NB4 (cell line): ENCODE measurements at regions not wholly inside any gene's neighbourhood (a gene's known extent, or its start where the extent isn't known, plus 50 kb on each side); places are given as distances from the start of the nearest gene placed in this dataset.

Source experiments
- DNase-seq: peaks from one replicate; pipeline ENCODE4 v3.0.0; 2010; ENCODE audit warnings: low read depth
- H3K4me3 ChIP-seq: one replicate; pipeline ENCODE4 v1.5.1; 2011; ENCODE audit warnings: mild to moderate bottlenecking, low read depth, low read length, moderate library complexity
- MYC ChIP-seq: IDR thresholded peaks from 2 replicates; pipeline ENCODE4 v1.6.1; 2011; ENCODE audit warnings: low read depth, low read length
- POLR2A ChIP-seq: IDR thresholded peaks from 2 replicates; pipeline ENCODE4 v1.6.1; 2011; ENCODE audit warnings: mild to moderate bottlenecking; ENCODE audit not compliant: insufficient read length; ENCODE audit errors: extremely low read depth
- TF ChIP-seq, protein P1 (sequence below): IDR thresholded peaks from one replicate; pipeline ENCODE4 v1.5.1; 2012; ENCODE audit warnings: low read depth, low read length
- TF ChIP-seq, protein P2 (sequence below): IDR thresholded peaks from 2 replicates; pipeline ENCODE4 v1.6.1; 2011; ENCODE audit warnings: low read depth, low read length

DNA sequence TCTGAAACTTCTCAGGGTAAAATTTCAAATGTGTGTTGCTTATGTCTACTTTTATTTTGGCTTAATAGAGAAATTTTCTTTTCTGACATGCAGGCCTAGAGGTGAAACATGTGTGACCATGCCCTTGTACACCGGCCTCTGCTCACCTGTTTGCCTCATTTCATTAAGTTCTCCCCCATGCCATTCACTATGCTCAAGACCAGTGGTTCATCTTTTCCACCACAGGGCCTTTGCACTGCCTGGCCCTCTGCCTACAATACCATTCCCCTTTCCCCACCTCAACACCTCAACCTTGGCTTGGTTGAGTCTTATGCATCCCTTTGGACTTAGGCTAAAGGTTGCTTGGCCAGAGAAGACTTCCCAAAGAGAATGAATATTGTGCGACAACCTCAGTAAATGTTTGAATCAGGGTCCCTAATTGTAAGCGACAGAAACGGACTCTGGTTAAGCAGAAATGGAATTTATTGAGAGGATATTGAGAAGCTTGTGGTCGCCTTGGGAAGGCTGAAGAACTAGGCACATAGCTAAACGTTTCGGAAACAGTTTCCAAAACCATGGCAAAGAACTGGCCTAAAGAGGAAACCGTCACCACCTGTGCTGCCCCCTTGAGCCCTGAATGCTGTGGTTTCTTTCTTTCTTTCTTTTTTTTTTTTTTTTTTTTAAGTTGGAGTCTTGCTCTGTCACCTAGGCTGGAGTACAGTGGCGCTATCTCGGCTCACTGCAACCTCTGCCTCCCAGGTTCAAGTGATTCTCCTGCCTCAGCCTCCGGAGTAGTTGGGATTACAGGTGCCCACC is 152.2 kb downstream of the SOX4 start:
- TF ChIP-seq, protein P1, sequence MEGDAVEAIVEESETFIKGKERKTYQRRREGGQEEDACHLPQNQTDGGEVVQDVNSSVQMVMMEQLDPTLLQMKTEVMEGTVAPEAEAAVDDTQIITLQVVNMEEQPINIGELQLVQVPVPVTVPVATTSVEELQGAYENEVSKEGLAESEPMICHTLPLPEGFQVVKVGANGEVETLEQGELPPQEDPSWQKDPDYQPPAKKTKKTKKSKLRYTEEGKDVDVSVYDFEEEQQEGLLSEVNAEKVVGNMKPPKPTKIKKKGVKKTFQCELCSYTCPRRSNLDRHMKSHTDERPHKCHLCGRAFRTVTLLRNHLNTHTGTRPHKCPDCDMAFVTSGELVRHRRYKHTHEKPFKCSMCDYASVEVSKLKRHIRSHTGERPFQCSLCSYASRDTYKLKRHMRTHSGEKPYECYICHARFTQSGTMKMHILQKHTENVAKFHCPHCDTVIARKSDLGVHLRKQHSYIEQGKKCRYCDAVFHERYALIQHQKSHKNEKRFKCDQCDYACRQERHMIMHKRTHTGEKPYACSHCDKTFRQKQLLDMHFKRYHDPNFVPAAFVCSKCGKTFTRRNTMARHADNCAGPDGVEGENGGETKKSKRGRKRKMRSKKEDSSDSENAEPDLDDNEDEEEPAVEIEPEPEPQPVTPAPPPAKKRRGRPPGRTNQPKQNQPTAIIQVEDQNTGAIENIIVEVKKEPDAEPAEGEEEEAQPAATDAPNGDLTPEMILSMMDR, result no peak
- no peak for TF ChIP-seq POLR2A
- TF ChIP-seq, protein P2, sequence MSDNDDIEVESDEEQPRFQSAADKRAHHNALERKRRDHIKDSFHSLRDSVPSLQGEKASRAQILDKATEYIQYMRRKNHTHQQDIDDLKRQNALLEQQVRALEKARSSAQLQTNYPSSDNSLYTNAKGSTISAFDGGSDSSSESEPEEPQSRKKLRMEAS, result no peak
- no peak for TF ChIP-seq MYC
- H3K4me3 ChIP-seq, result no peak overlapping the region
- no peak for DNase-seq

DNA sequence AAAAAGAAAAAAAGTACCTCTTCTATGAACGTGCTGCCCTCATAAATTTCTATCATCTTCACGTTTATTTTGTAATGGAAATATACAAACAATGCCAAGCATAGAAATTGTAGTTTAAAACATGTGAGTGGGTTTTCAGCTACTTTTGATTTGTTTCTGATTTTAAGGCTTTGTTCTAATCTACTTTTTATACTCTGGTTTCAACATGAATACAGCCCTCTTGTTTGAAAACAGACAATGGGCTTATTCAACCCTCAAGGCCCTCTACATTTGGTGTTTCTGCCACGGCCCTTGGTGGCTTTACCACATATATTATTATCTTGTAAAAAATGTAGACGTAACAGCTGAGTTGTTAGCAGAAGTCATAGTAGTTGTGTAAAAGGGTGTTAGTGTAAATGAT is 153.9 kb downstream of the SOX4 start:
- no peak for TF ChIP-seq MYC
- no peak for TF ChIP-seq POLR2A
- TF ChIP-seq, protein P2, result no peak
- TF ChIP-seq, protein P1, result no peak
- H3K4me3 ChIP-seq, result no peak overlapping the region
- no peak for DNase-seq

DNA sequence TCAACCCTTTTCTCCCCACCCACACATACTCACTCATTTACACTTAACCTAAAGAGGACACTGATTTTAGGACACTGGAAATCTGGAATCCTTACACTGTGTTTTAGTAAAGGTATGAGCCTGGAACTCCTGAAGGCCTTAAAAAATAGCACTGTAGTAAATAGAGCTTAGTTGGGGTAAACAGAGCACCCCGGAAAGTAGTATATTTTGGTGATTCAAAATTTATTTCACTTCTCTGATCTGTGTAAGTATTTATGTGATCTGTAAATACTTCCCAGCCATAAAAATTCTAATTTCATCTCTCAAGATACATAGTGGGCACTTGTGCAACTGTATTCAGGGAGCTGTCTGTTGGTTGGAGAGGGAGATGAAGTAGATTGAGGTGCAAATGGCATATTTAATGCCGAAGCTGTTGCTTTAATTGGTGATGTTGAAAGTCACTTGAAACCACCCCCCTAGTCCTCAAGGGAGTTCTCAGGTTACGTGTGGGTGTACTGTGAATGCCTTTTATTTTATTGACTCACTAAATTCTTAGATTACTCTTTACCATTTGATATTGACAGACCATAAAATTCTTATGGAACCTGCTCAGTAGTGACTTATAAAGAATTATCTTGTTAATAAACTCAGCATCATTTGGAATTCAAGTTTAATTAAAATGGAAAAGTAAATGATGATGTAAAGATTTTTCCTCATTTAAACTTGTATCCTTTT is 154.9 kb downstream of the SOX4 start:
- no peak overlapping the region for H3K4me3 ChIP-seq
- DNase-seq, result peak; percentile 60
- TF ChIP-seq, protein P2, result no peak
- TF ChIP-seq, protein P1, result no peak
- TF ChIP-seq POLR2A, result no peak
- no peak for TF ChIP-seq MYC

DNA sequence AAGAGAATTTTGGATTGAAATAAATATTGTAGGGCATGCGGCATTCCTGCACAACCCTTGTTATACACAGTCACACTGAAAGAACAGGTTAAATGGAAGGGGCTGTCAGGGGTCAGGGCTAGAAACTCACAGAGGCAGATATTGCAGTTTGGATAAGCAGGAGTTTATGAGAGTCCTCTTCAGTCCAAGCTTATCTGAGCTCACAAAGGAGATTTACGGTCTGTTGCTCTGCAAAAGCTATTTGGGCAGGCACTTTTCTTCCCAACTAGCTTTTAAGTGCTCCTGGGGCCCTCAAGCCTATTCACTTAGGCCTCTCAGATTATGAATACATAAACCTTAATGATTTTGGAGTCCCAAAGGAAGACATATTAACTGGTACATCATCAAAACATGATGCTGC is 156.2 kb downstream of the SOX4 start:
- TF ChIP-seq POLR2A (no peak), MYC (no peak)
- TF ChIP-seq, protein P2, result no peak
- TF ChIP-seq, protein P1, result no peak
- DNase-seq, result no peak
- no peak overlapping the region for H3K4me3 ChIP-seq

DNA sequence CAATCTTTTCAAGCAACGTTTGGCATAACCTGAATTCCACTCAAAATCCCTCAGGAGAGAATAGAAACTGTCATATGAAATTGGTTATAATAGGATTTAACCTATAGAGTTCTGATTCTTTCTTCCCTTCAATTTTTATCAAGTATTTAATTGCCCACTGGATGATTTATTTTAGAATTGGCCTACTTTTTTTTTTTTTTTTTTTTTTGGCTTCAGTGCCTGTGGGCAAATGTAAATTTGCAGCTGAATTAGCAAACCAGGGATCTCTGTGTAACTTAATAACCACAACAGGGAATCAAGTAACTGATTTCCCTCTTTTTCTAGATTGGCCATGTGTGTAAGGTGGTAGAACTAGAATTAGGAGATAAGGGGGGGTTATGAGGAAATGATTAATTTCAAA is 157.0 kb downstream of the SOX4 start:
- no peak overlapping the region for H3K4me3 ChIP-seq
- no peak for DNase-seq
- no peak for TF ChIP-seq POLR2A

DNA sequence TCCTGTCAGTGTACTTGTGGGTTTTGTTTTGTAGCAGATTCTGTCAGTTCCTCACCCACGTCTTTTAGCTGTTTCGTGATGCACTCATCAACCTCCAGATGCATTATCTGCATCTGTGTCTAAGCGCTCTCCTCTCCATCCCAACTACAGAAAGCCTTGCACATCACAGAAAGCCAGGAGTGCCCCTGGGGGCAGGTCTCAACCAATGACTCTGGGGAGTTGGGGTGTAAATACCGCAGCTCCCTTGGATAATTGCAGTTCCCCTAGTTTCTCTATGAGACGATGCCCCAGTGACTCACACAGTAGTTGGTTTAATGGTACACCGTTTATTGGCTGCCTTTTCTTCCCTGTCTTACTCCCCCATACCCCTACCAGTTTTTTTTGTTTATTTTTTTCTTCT is 158.1 kb downstream of the SOX4 start:
- no peak for TF ChIP-seq POLR2A
- TF ChIP-seq, protein P2, result no peak
- no peak for TF ChIP-seq MYC
- TF ChIP-seq, protein P1, result no peak
- H3K4me3 ChIP-seq, result no peak overlapping the region
- DNase-seq, result peak; percentile 79
